Osteocyte (in vitro differentiated cells): ENCODE measurements at regions not wholly inside any gene's neighbourhood (a gene's known extent, or its start where the extent isn't known, plus 50 kb on each side); places are given as distances from the start of the nearest gene placed in this dataset.
A peak's percentile ranks its signal among the peaks of the same experiment; 100 is the strongest.

Experiments
- DNase-seq: peaks from one replicate; pipeline ENCODE4 v3.0.0; 2021; ENCODE audit warnings: mixed read lengths; ENCODE audit not compliant: unreplicated experiment; ENCODE audit errors: extremely low spot score
- H3K27ac Mint-ChIP-seq: one replicate; pipeline ENCODE4 v1.8.0; 2021; ENCODE audit warnings: mild to moderate bottlenecking, mixed read lengths; ENCODE audit not compliant: unreplicated experiment
- H3K27me3 Mint-ChIP-seq: one replicate; pipeline ENCODE4 v1.8.0; 2021; ENCODE audit warnings: mixed read lengths; ENCODE audit not compliant: unreplicated experiment
- H3K36me3 Mint-ChIP-seq: one replicate; pipeline ENCODE4 v1.8.0; 2021; ENCODE audit warnings: mixed read lengths; ENCODE audit not compliant: unreplicated experiment
- H3K4me1 Mint-ChIP-seq: one replicate; pipeline ENCODE4 v1.8.0; 2021; ENCODE audit warnings: mixed read lengths; ENCODE audit not compliant: unreplicated experiment
- H3K4me3 Mint-ChIP-seq: one replicate; pipeline ENCODE4 v1.8.0; 2021; ENCODE audit warnings: mild to moderate bottlenecking, moderate library complexity, mixed read lengths; ENCODE audit not compliant: unreplicated experiment
- H3K9me3 Mint-ChIP-seq: one replicate; pipeline ENCODE4 v1.8.0; 2021; ENCODE audit warnings: mixed read lengths; ENCODE audit not compliant: unreplicated experiment
- CTCF ChIP-seq: fragments of 200-600 bp; sonication (generic); IDR thresholded peaks from 2 replicates; pipeline ENCODE4 v1.5.0; 2021; ENCODE audit warnings: antibody characterized with exemption, mild to moderate bottlenecking, moderate library complexity

GRCh38 chr15:47473106-47473725 is 244.1 kb upstream of the SEMA6D start:
- Mint-ChIP-seq H3K27me3 (no peaks in the 10 kb centered on the region), H3K27ac (no peak overlapping the region), H3K4me3 (no peak overlapping the region), H3K4me1 (peaks cover 1% of the 10 kb centered on the region), H3K9me3 (no peaks in the 10 kb centered on the region), H3K36me3 (no peaks in the 10 kb centered on the region)
- DNase-seq: no peak
- TF ChIP-seq CTCF: no peak

- Mint-ChIP-seq H3K27ac (no peak overlapping the region), H3K27me3 (no peaks in the 10 kb centered on the region), H3K9me3 (no peaks in the 10 kb centered on the region), H3K4me1 (peaks cover 1% of the 10 kb centered on the region), H3K4me3 (no peak overlapping the region), H3K36me3 (no peaks in the 10 kb centered on the region)
- DNase-seq: no peak
- TF ChIP-seq CTCF: no peak
These were observed 243.5 kb upstream of the SEMA6D start for GRCh38 chr15:47473832-47474231.

- Mint-ChIP-seq H3K27ac (no peak overlapping the region), H3K27me3 (no peaks in the 10 kb centered on the region), H3K36me3 (no peaks in the 10 kb centered on the region), H3K9me3 (no peaks in the 10 kb centered on the region), H3K4me3 (no peak overlapping the region), H3K4me1 (peaks cover 1% of the 10 kb centered on the region)
- no peak for TF ChIP-seq CTCF
- no peak for DNase-seq
These were observed 242.0 kb upstream of the SEMA6D start for GRCh38 chr15:47475336-47475735.

- Mint-ChIP-seq H3K27me3 (no peaks in the 10 kb centered on the region), H3K4me1 (peaks cover 1% of the 10 kb centered on the region), H3K9me3 (no peaks in the 10 kb centered on the region), H3K27ac (no peak overlapping the region), H3K4me3 (no peak overlapping the region), H3K36me3 (no peaks in the 10 kb centered on the region)
- DNase-seq: no peak
- no peak for TF ChIP-seq CTCF
These were observed 240.0 kb upstream of the SEMA6D start for GRCh38 chr15:47477341-47477740.

- Mint-ChIP-seq H3K4me1 (no peaks in the 10 kb centered on the region), H3K9me3 (no peaks in the 10 kb centered on the region), H3K4me3 (no peak overlapping the region), H3K27ac (peak overlapping the region; percentile 15), H3K36me3 (no peaks in the 10 kb centered on the region), H3K27me3 (no peaks in the 10 kb centered on the region)
- no peak for TF ChIP-seq CTCF
- no peak for DNase-seq
These were observed 233.2 kb upstream of the SEMA6D start for GRCh38 chr15:47484059-47484458.
